CD14-positive monocyte (primary cell): ENCODE measurements at regions not wholly inside any gene's neighbourhood (a gene's known extent, or its start where the extent isn't known, plus 50 kb on each side); places are given as distances from the start of the nearest gene placed in this dataset.

Source experiments
- DNase-seq, 3 donors: peaks; one replicate each; pipeline ENCODE4 v3.0.0-alpha.2; 2011 to 2022
- H2AFZ ChIP-seq: 2 replicates; pipeline ENCODE4 v1.6.0; 2012; ENCODE audit warnings: mild to moderate bottlenecking, low read depth, low read length, inconsistent platforms; ENCODE audit not compliant: insufficient read depth, poor library complexity, severe bottlenecking
- H3K27ac ChIP-seq, 2 donors: 1 replicate in 1 of 2; 2 replicates in 1 of 2; pipeline ENCODE4 v1.5.1; 2012 to 2013; ENCODE audit warnings: low read length in 2 of 2, control low read depth in 1 of 2, inconsistent platforms in 1 of 2, low read depth in 1 of 2, mild to moderate bottlenecking in 1 of 2
- H3K27me3 ChIP-seq, 2 donors: one replicate each; pipeline versions ENCODE4 v1.6.0 to v1.6.1; 2011 to 2013; ENCODE audit warnings: low read length in 2 of 2; ENCODE audit not compliant: control insufficient read depth in 2 of 2, insufficient read depth in 2 of 2
- H3K36me3 ChIP-seq, 2 donors: replicated peaks in 1 of 2; 1 replicate in 1 of 2; 2 replicates in 1 of 2; pipeline versions ENCODE4 v1.5.1 to v1.6.1; 2012 to 2013; ENCODE audit warnings: low read length in 2 of 2, control low read depth in 1 of 2, inconsistent platforms in 1 of 2, mild to moderate bottlenecking in 1 of 2; ENCODE audit not compliant: insufficient read depth in 2 of 2, control insufficient read depth in 1 of 2
- H3K4me1 ChIP-seq, 2 donors: 1 replicate in 1 of 2; 2 replicates in 1 of 2; pipeline versions ENCODE4 v1.5.1 to v1.6.1; 2012 to 2013; ENCODE audit warnings: low read length in 2 of 2, control low read depth in 1 of 2, inconsistent platforms in 1 of 2, mild to moderate bottlenecking in 1 of 2, moderate library complexity in 1 of 2; ENCODE audit not compliant: insufficient read depth in 2 of 2, control insufficient read depth in 1 of 2
- H3K4me2 ChIP-seq: replicated peaks from 2 replicates; pipeline ENCODE3; 2012; ENCODE audit warnings: low read length, moderate library complexity, mild to moderate bottlenecking; ENCODE audit not compliant: poor library complexity, severe bottlenecking; ENCODE audit errors: extremely low read depth
- H3K4me3 ChIP-seq, 3 experiments: fragments of 200-600 bp in 1 of 3; sonication (generic) in 1 of 3; replicated peaks in 1 of 3; 1 replicate in 2 of 3; 2 replicates in 1 of 3; pipeline ENCODE4 v1.5.1; 2011 to 2013; ENCODE audit warnings: low read length in 3 of 3, mild to moderate bottlenecking in 3 of 3, control low read depth in 2 of 3, low read depth in 2 of 3, inconsistent platforms in 1 of 3, moderate library complexity in 1 of 3
- H3K79me2 ChIP-seq: 2 replicates; pipeline ENCODE4 v1.6.0; 2012; ENCODE audit warnings: mild to moderate bottlenecking, control low read depth, inconsistent platforms, low read length, moderate library complexity; ENCODE audit not compliant: insufficient read depth
- H3K9ac ChIP-seq: 2 replicates; pipeline ENCODE4 v1.6.0; 2017; ENCODE audit warnings: low read length, mild to moderate bottlenecking; ENCODE audit not compliant: insufficient read depth, poor library complexity, severe bottlenecking
- H3K9me3 ChIP-seq, 2 donors: replicated peaks in 1 of 2; 1 replicate in 1 of 2; 2 replicates in 1 of 2; pipeline versions ENCODE4 v1.5.1 to v1.6.1; 2012 to 2013; ENCODE audit warnings: low read length in 2 of 2, control low read depth in 1 of 2; ENCODE audit not compliant: control insufficient read depth in 1 of 2, insufficient read depth in 1 of 2
- H4K20me1 ChIP-seq: 2 replicates; pipeline ENCODE4 v1.6.0; 2012; ENCODE audit warnings: mild to moderate bottlenecking, low read length, control low read depth, moderate library complexity; ENCODE audit not compliant: insufficient read depth
- H3K27ac Mint-ChIP-seq, 7 donors: one replicate each; pipeline ENCODE4 v1.8.0; 2020; ENCODE audit warnings: mild to moderate bottlenecking in 7 of 7, mixed read lengths in 7 of 7, moderate library complexity in 6 of 7, inconsistent platforms in 2 of 7
- H3K27me3 Mint-ChIP-seq, 3 donors: one replicate each; pipeline ENCODE4 v1.8.0; 2021 to 2022; ENCODE audit warnings: low read depth in 3 of 3, mild to moderate bottlenecking in 3 of 3, mixed read lengths in 3 of 3, moderate library complexity in 3 of 3, inconsistent platforms in 1 of 3
- H3K36me3 Mint-ChIP-seq, 2 donors: one replicate each; pipeline ENCODE4 v1.8.0; 2020; ENCODE audit warnings: mixed read lengths in 2 of 2, inconsistent platforms in 1 of 2, mild to moderate bottlenecking in 1 of 2
- H3K4me1 Mint-ChIP-seq: one replicate; pipeline ENCODE4 v1.8.0; 2020; ENCODE audit warnings: mild to moderate bottlenecking, mixed read lengths
- H3K4me3 Mint-ChIP-seq, 2 donors: one replicate each; pipeline ENCODE4 v1.8.0; 2020; ENCODE audit warnings: mild to moderate bottlenecking in 2 of 2, mixed read lengths in 2 of 2, moderate library complexity in 1 of 2
- H3K9me3 Mint-ChIP-seq, 7 donors: one replicate each; pipeline ENCODE4 v1.8.0; 2020 to 2022; ENCODE audit warnings: mixed read lengths in 7 of 7, mild to moderate bottlenecking in 6 of 7, moderate library complexity in 6 of 7, inconsistent platforms in 2 of 7
- WGBS: methylation state at CpG from one replicate; pipeline ENCODE4 v1.1.5; 2013; ENCODE audit warnings: missing lambda C conversion rate; ENCODE audit not compliant: insufficient coverage; 5-methylcytosine and 5-hydroxymethylcytosine counted together
- intact Hi-C, 2 donors: fragments of 100-400 bp; cut with micrococcal nuclease; formaldehyde crosslinking; loops; one replicate each; pipeline versions ENCODE4 v1.15.0 to v1.15.1; 2023
- TF ChIP-seq, protein P1 (sequence below): fragments of 200-600 bp; IDR thresholded peaks from one replicate; pipeline ENCODE4 v1.8.0; 2022; ENCODE audit warnings: antibody characterized with exemption, mild to moderate bottlenecking

DNA sequence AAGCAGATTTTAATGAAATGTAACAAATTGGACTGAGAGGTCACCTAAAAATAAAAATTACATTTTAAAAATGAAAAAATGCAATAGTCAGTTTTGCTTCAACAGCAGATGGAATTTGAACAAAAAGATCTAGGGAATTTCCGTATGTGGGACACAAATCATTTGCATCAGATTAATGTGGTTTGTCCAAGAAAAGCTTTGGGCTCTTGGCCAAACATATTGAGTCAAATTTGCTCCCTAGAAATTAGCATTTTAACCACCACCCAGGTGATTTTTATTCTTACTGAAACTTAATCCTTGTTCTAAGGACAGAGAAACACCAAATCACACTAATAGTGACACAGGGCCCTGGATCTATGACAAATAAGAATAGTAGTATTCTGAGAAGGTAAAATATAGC, 1477.8 kb downstream of the FAM181B start:
- H3K27me3 Mint-ChIP-seq: no peaks in the 10 kb centered on the region
- Histone ChIP-seq H3K27me3 (no peaks in the 10 kb centered on the region), H3K4me2 (no peak overlapping the region), H3K9ac (no peak overlapping the region), H3K36me3 (no peaks in the 10 kb centered on the region), H3K79me2 (no peaks in the 10 kb centered on the region), H3K27ac (no peak overlapping the region), H3K9me3 (no peaks in the 10 kb centered on the region), H4K20me1 (no peaks in the 10 kb centered on the region), H3K4me1 (no peaks in the 10 kb centered on the region), H2AFZ (no peak overlapping the region), H3K4me3 (no peak overlapping the region)
- H3K4me3 Mint-ChIP-seq: no peak overlapping the region
- TF ChIP-seq, protein P1, sequence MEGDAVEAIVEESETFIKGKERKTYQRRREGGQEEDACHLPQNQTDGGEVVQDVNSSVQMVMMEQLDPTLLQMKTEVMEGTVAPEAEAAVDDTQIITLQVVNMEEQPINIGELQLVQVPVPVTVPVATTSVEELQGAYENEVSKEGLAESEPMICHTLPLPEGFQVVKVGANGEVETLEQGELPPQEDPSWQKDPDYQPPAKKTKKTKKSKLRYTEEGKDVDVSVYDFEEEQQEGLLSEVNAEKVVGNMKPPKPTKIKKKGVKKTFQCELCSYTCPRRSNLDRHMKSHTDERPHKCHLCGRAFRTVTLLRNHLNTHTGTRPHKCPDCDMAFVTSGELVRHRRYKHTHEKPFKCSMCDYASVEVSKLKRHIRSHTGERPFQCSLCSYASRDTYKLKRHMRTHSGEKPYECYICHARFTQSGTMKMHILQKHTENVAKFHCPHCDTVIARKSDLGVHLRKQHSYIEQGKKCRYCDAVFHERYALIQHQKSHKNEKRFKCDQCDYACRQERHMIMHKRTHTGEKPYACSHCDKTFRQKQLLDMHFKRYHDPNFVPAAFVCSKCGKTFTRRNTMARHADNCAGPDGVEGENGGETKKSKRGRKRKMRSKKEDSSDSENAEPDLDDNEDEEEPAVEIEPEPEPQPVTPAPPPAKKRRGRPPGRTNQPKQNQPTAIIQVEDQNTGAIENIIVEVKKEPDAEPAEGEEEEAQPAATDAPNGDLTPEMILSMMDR: no peak
- no CpG with 5 or more reads among the region's 1 CpG for WGBS
- no peak for DNase-seq
- H3K4me1 Mint-ChIP-seq: no peaks in the 10 kb centered on the region
- no peaks in the 10 kb centered on the region for H3K36me3 Mint-ChIP-seq
- peaks cover 0 to 2% (median 0%) of the 10 kb centered on the region in 7 donors for H3K9me3 Mint-ChIP-seq
- no peak overlapping the region for H3K27ac Mint-ChIP-seq
- intact Hi-C loops: no loop called here

DNA sequence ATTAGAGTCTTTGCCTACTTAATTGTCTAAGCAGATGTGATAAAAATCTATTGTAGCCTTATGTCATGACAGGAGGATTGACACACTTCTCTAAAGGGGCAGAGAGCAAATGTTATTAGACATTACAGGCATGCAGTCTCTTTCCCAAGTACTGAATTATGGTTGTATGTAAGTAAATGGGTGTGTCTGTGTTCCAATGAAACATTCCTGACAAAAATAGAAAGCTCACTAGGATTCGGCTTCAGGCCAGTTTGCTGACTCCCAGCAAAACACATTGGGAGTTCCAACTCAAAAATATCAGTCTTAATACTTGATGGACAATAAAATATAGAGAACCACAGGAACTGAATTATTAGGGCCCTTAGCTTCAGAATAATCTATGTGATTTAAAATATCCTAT, 1480.4 kb downstream of the FAM181B start:
- intact Hi-C loops: no loop called here
- Histone ChIP-seq H3K79me2 (no peaks in the 10 kb centered on the region), H3K4me1 (no peaks in the 10 kb centered on the region), H3K9me3 (no peaks in the 10 kb centered on the region), H2AFZ (no peak overlapping the region), H3K4me2 (no peak overlapping the region), H4K20me1 (no peaks in the 10 kb centered on the region), H3K36me3 (no peaks in the 10 kb centered on the region), H3K27me3 (no peaks in the 10 kb centered on the region), H3K4me3 (no peak overlapping the region), H3K9ac (no peak overlapping the region), H3K27ac (no peak overlapping the region)
- TF ChIP-seq, protein P1: no peak
- no peaks in the 10 kb centered on the region for H3K36me3 Mint-ChIP-seq
- H3K27ac Mint-ChIP-seq: no peak overlapping the region
- peaks cover 0 to 2% (median 0%) of the 10 kb centered on the region in 7 donors for H3K9me3 Mint-ChIP-seq
- DNase-seq: no peak
- H3K27me3 Mint-ChIP-seq: no peaks in the 10 kb centered on the region
- H3K4me1 Mint-ChIP-seq: no peaks in the 10 kb centered on the region
- no CpG with 5 or more reads among the region's 1 CpG for WGBS
- no peak overlapping the region for H3K4me3 Mint-ChIP-seq
